Panc1 (cell line): ENCODE measurements at regions not wholly inside any gene's neighbourhood (a gene's known extent, or its start where the extent isn't known, plus 50 kb on each side); places are given as distances from the start of the nearest gene placed in this dataset.
A peak's percentile ranks its signal among the peaks of the same experiment; 100 is the strongest.

Source experiments
- ATAC-seq: fragments of 200-7000 bp; cut with Tn5 transposase; 2 replicates; pipeline ENCODE4 v1.9.1; 2020; ENCODE audit warnings: mild to moderate bottlenecking, moderate library complexity
- BruUV-seq: library from RNA; stranded (reverse); fragments of 400-500 nt; replicated peaks from 2 replicates; lab custom pipeline; 2021; lab: Mats Ljungman, UMichigan
- CTCF ChIA-PET: fragments of 300-600 bp; sonication (Branson Sonifier 250); formaldehyde crosslinking; loops from one replicate; lab custom pipeline; 2022; ENCODE audit warnings: antibody characterized with exemption; lab: Charles Lee
- POLR2A ChIA-PET: fragments of 300-600 bp; sonication (Branson Sonifier 250); formaldehyde crosslinking; loops from one replicate; lab custom pipeline; 2022; ENCODE audit warnings: antibody characterized with exemption; lab: Charles Lee
- DNase-seq: peaks from one replicate; pipeline ENCODE4 v3.0.0-alpha.2; 2010; ENCODE audit warnings: low read depth, low spot score
- H3K27ac ChIP-seq: 2 replicates; pipeline ENCODE4 v1.5.1; 2011; ENCODE audit warnings: mild to moderate bottlenecking, low read length, inconsistent platforms
- H3K27me3 ChIP-seq: fragments of 200-500 bp; sonication (Bioruptor generic); 2 replicates; pipeline ENCODE4 v1.6.0; 2014; ENCODE audit warnings: low read length, inconsistent platforms; ENCODE audit not compliant: control insufficient read depth, insufficient read depth
- H3K36me3 ChIP-seq: fragments of 200-500 bp; sonication (Bioruptor generic); 2 replicates; pipeline ENCODE4 v1.5.1; 2014; ENCODE audit warnings: inconsistent platforms, mild to moderate bottlenecking, low read length, moderate library complexity; ENCODE audit not compliant: control insufficient read depth, insufficient read depth
- H3K4me1 ChIP-seq: 2 replicates; pipeline ENCODE4 v1.5.1; 2011; ENCODE audit warnings: inconsistent platforms, mild to moderate bottlenecking, low read length, moderate library complexity; ENCODE audit not compliant: control insufficient read depth, insufficient read depth
- H3K4me3 ChIP-seq, 2 experiments: 2 replicates each; pipeline ENCODE4 v1.5.1; 2011 to 2012; ENCODE audit warnings: low read depth in 2 of 2, low read length in 2 of 2, mild to moderate bottlenecking in 2 of 2, inconsistent platforms in 1 of 2, moderate library complexity in 1 of 2
- H3K9me3 ChIP-seq: fragments of 200-500 bp; sonication (Bioruptor generic); 2 replicates; pipeline ENCODE4 v1.5.1; 2014; ENCODE audit warnings: low read depth, mild to moderate bottlenecking, inconsistent platforms, low read length, moderate library complexity; ENCODE audit not compliant: control insufficient read depth, insufficient read depth
- POLR2AphosphoS5 ChIP-seq: IDR thresholded peaks from 2 replicates; pipeline ENCODE4 v1.6.1; 2012; ENCODE audit warnings: mild to moderate bottlenecking, low read depth, low read length, moderate library complexity
- SIN3A ChIP-seq: IDR thresholded peaks from 2 replicates; pipeline ENCODE4 v1.6.1; 2012; ENCODE audit warnings: low read depth, mild to moderate bottlenecking, low read length, moderate library complexity, borderline replicate concordance; ENCODE audit not compliant: insufficient read depth
- TCF7L2 ChIP-seq: IDR thresholded peaks from 2 replicates; pipeline ENCODE4 v1.6.1; 2011; ENCODE audit warnings: mild to moderate bottlenecking, low read depth, low read length, inconsistent platforms
- in situ Hi-C: cut with HindIII; loops from 2 replicates; pipeline ENCODE4 v1.10.0; 2016; ENCODE audit warnings: low sequenced_read_pairs, low pct_unique_long_range_greater_than_20kb
- intact Hi-C: fragments of 100-400 bp; cut with micrococcal nuclease; formaldehyde crosslinking; loops from one replicate; pipeline ENCODE4 v1.10.0; 2022; ENCODE audit not compliant: unreplicated experiment
- TF ChIP-seq, protein P1 (sequence below): fragments of 450-650 bp; IDR thresholded peaks from 2 replicates; pipeline ENCODE4 v1.5.1; 2017; ENCODE audit warnings: mild to moderate bottlenecking
- TF ChIP-seq, protein P2 (sequence below), 2 experiments: IDR thresholded peaks; 2 replicates each; pipeline ENCODE4 v1.6.1; 2011 to 2012; ENCODE audit warnings: low read depth in 2 of 2, control low read depth in 1 of 2, low read length in 1 of 2, mild to moderate bottlenecking in 1 of 2, moderate library complexity in 1 of 2; ENCODE audit not compliant: insufficient read depth in 1 of 2

DNA sequence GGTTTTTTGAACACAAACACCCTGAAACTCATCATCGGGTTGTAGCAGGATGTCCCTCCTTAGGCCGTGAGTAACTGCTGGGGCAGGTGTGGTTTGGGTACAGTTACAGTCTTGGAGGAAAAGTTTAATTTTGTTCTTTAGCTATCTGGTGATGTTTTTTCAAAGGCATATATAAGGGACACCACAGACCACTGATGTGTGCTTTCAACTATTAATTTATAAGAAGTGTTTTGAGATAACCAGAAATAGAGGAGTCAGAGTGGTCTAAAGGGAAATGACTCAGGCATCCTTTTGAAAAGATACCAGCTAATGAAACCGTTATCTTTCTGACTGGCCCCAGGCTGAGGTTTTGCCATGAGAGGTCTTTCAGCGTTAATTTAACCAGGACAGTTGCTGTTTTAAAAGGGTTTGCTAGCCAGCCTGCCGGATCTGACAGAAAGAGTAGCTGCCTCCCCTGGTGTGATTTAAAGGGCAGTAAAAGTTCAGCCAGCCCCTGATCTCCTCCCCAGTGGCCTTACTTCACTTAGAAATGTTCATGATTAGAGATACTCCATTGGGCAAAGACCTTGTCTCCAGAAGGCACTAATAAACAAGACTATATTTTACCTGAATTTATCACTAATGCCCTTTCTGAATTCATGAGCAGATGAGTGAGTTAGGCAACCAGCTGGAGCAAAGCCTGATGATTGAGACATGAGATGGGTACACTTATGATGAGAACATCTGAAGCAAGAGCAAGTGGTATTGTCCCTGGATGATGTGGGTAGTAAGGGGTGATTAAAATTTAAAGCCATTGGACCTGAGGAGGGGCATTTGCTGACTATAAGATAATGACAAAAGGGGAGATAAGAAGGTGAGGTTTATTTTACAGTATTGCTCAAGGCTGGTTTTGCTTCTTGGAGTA is 482.5 kb upstream of the TBL1XR1 start:
- intact Hi-C loops: no loop called here

DNA sequence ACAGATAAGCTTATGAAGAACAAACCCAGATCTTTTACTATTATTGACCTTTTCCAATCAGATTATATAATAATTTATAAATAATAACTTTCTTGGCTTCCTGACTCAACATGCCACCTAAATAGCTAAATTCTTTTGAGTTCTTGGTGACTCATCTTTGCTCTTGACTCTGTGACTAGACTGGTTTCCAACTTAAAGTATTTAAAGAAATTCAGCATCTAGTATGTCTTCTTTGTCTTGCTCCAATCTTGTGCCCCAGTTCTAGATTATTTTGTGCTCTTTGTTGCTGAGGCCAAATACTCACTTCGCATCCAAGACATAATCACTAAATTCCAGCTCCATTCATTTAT is 483.2 kb upstream of the TBL1XR1 start:
- intact Hi-C loops (no loop called here), in situ Hi-C loops (no loop called here)
- Histone ChIP-seq H3K4me3 (no peak overlapping the region), H3K27ac (no peak overlapping the region; the same call in 1 of the 2 replicates), H3K36me3 (no peaks in the 10 kb centered on the region), H3K9me3 (no peaks in the 10 kb centered on the region), H3K27me3 (no peaks in the 10 kb centered on the region), H3K4me1 (no peaks in the 10 kb centered on the region)
- BruUV-seq: no TSS peak
- TF ChIP-seq TCF7L2: no peak
- TF ChIP-seq POLR2AphosphoS5: no peak
- no peak for TF ChIP-seq SIN3A
- TF ChIP-seq, protein P1, sequence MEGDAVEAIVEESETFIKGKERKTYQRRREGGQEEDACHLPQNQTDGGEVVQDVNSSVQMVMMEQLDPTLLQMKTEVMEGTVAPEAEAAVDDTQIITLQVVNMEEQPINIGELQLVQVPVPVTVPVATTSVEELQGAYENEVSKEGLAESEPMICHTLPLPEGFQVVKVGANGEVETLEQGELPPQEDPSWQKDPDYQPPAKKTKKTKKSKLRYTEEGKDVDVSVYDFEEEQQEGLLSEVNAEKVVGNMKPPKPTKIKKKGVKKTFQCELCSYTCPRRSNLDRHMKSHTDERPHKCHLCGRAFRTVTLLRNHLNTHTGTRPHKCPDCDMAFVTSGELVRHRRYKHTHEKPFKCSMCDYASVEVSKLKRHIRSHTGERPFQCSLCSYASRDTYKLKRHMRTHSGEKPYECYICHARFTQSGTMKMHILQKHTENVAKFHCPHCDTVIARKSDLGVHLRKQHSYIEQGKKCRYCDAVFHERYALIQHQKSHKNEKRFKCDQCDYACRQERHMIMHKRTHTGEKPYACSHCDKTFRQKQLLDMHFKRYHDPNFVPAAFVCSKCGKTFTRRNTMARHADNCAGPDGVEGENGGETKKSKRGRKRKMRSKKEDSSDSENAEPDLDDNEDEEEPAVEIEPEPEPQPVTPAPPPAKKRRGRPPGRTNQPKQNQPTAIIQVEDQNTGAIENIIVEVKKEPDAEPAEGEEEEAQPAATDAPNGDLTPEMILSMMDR: no peak
- TF ChIP-seq, protein P2, sequence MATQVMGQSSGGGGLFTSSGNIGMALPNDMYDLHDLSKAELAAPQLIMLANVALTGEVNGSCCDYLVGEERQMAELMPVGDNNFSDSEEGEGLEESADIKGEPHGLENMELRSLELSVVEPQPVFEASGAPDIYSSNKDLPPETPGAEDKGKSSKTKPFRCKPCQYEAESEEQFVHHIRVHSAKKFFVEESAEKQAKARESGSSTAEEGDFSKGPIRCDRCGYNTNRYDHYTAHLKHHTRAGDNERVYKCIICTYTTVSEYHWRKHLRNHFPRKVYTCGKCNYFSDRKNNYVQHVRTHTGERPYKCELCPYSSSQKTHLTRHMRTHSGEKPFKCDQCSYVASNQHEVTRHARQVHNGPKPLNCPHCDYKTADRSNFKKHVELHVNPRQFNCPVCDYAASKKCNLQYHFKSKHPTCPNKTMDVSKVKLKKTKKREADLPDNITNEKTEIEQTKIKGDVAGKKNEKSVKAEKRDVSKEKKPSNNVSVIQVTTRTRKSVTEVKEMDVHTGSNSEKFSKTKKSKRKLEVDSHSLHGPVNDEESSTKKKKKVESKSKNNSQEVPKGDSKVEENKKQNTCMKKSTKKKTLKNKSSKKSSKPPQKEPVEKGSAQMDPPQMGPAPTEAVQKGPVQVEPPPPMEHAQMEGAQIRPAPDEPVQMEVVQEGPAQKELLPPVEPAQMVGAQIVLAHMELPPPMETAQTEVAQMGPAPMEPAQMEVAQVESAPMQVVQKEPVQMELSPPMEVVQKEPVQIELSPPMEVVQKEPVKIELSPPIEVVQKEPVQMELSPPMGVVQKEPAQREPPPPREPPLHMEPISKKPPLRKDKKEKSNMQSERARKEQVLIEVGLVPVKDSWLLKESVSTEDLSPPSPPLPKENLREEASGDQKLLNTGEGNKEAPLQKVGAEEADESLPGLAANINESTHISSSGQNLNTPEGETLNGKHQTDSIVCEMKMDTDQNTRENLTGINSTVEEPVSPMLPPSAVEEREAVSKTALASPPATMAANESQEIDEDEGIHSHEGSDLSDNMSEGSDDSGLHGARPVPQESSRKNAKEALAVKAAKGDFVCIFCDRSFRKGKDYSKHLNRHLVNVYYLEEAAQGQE (IDR thresholded peaks at IDR 0.05; ENCODE audit: insufficient read depth in 1 of 2, low read depth in 2 of 2, low read length in 1 of 2): no peak
- ChIA-PET POLR2A (no interaction called here), CTCF (no interaction called here)
- ATAC-seq (no peak), DNase-seq (no peak)

More for the DNA sequence above, 482.5 kb upstream of the TBL1XR1 start:
- no peak for ATAC-seq
- ChIA-PET POLR2A (interaction anchor here (0.6 kb wide), 1 partner anchor 54 kb away, joined by 7 read pairs; no protein-coding TSS in a partner anchor), CTCF (no interaction called here)
- H3K27ac ChIP-seq: peak overlapping the region; percentile 37; the same call in 1 of the 2 replicates
- BruUV-seq: no TSS peak
- in situ Hi-C loops: no loop called here
- H3K4me1 ChIP-seq: no peaks in the 10 kb centered on the region
- no peaks in the 10 kb centered on the region for H3K27me3 ChIP-seq
- TF ChIP-seq, protein P2 (IDR thresholded peaks at IDR 0.05; ENCODE audit: insufficient read depth in 1 of 2, low read depth in 2 of 2, low read length in 1 of 2): no peak
- DNase-seq: no peak
- H3K4me3 ChIP-seq: no peak overlapping the region
- no peaks in the 10 kb centered on the region for H3K9me3 ChIP-seq
- H3K36me3 ChIP-seq: no peaks in the 10 kb centered on the region
